Astrocyte (in vitro differentiated cells and primary cell): ENCODE measurements at regions not wholly inside any gene's neighbourhood (a gene's known extent, or its start where the extent isn't known, plus 50 kb on each side); places are given as distances from the start of the nearest gene placed in this dataset.

Experiments
- DNase-seq: peaks from one replicate; pipeline ENCODE4 v3.0.0-alpha.2; 2010; ENCODE audit warnings: low read depth
- FAIRE-seq: peaks from 2 replicates; lab custom pipeline; 2011; peaks lifted over from hg19 to GRCh38; lab: Jason Lieb, UNC
- H2AFZ ChIP-seq: 2 replicates; pipeline ENCODE4 v1.6.0; 2012; ENCODE audit warnings: low read depth, low read length, inconsistent platforms
- H3K27ac ChIP-seq: 2 replicates; pipeline ENCODE4 v1.5.1; 2011; ENCODE audit warnings: low read depth, low read length, inconsistent platforms
- H3K27me3 ChIP-seq: 2 replicates; pipeline ENCODE4 v1.6.0; 2011; ENCODE audit warnings: low read length, inconsistent platforms; ENCODE audit not compliant: insufficient read depth
- H3K36me3 ChIP-seq: 2 replicates; pipeline ENCODE4 v1.5.1; 2011; ENCODE audit warnings: low read length, inconsistent platforms; ENCODE audit not compliant: insufficient read depth
- H3K4me1 ChIP-seq: 2 replicates; pipeline ENCODE4 v1.5.1; 2011; ENCODE audit warnings: low read length, inconsistent platforms; ENCODE audit not compliant: insufficient read depth
- H3K4me2 ChIP-seq: 2 replicates; pipeline ENCODE4 v1.6.0; 2012; ENCODE audit warnings: low read length, inconsistent platforms
- H3K4me3 ChIP-seq: 2 replicates; pipeline ENCODE4 v1.5.1; 2011; ENCODE audit warnings: low read depth, mild to moderate bottlenecking, low read length, inconsistent platforms; ENCODE audit not compliant: insufficient read depth
- H3K79me2 ChIP-seq: 2 replicates; pipeline ENCODE4 v1.6.0; 2012; ENCODE audit warnings: mild to moderate bottlenecking, low read length, inconsistent platforms; ENCODE audit not compliant: insufficient read depth
- H3K9ac ChIP-seq: 2 replicates; pipeline ENCODE4 v1.6.0; 2012; ENCODE audit warnings: mild to moderate bottlenecking, low read length, inconsistent platforms
- H3K9me3 ChIP-seq: 2 replicates; pipeline ENCODE4 v1.5.1; 2012; ENCODE audit warnings: low read depth, mild to moderate bottlenecking, low read length, inconsistent platforms; ENCODE audit not compliant: insufficient read depth
- H4K20me1 ChIP-seq: 2 replicates; pipeline ENCODE4 v1.6.0; 2012; ENCODE audit warnings: low read length, inconsistent platforms; ENCODE audit not compliant: insufficient read depth
- H3K27ac Mint-ChIP-seq: one replicate; pipeline ENCODE4 v1.8.0; 2021; ENCODE audit warnings: mild to moderate bottlenecking, mixed read lengths; ENCODE audit not compliant: unreplicated experiment
- H3K27me3 Mint-ChIP-seq: one replicate; pipeline ENCODE4 v1.8.0; 2021; ENCODE audit warnings: low read depth, mixed read lengths; ENCODE audit not compliant: unreplicated experiment
- H3K36me3 Mint-ChIP-seq: one replicate; pipeline ENCODE4 v1.8.0; 2021; ENCODE audit warnings: low read depth, mixed read lengths; ENCODE audit not compliant: unreplicated experiment
- H3K4me1 Mint-ChIP-seq: one replicate; pipeline ENCODE4 v1.8.0; 2021; ENCODE audit warnings: low read depth, mixed read lengths; ENCODE audit not compliant: unreplicated experiment
- H3K4me3 Mint-ChIP-seq: one replicate; pipeline ENCODE4 v1.8.0; 2021; ENCODE audit warnings: mild to moderate bottlenecking, moderate library complexity, mixed read lengths; ENCODE audit not compliant: unreplicated experiment
- H3K9me3 Mint-ChIP-seq: one replicate; pipeline ENCODE4 v1.8.0; 2021; ENCODE audit warnings: mild to moderate bottlenecking, mixed read lengths; ENCODE audit not compliant: unreplicated experiment
- CTCF ChIP-seq: IDR thresholded peaks from 2 replicates; pipeline ENCODE4 v1.5.1; 2011; ENCODE audit warnings: low read depth, mild to moderate bottlenecking, inconsistent platforms, low read length, moderate library complexity; ENCODE audit not compliant: insufficient read depth
- EZH2 ChIP-seq: IDR thresholded peaks from 2 replicates; pipeline ENCODE4 v1.6.1; 2012; ENCODE audit warnings: mild to moderate bottlenecking, low read length, inconsistent platforms; ENCODE audit not compliant: insufficient read depth

- no peak overlapping the region for H3K4me3 ChIP-seq
- H3K79me2 ChIP-seq, result no peaks in the 10 kb centered on the region
- H2AFZ ChIP-seq, result peak overlapping the region; percentile 0
- no peaks in the 10 kb centered on the region for H3K9me3 ChIP-seq
- H3K27me3 ChIP-seq, result no peaks in the 10 kb centered on the region
- Mint-ChIP-seq H3K4me1 (peaks cover 23% of the 10 kb centered on the region), H3K9me3 (peaks cover 7% of the 10 kb centered on the region), H3K27me3 (no peaks in the 10 kb centered on the region), H3K27ac (no peak overlapping the region), H3K4me3 (no peak overlapping the region), H3K36me3 (no peaks in the 10 kb centered on the region)
- TF ChIP-seq EZH2 (no peak), CTCF (no peak)
- H3K4me2 ChIP-seq, result peak overlapping the region; percentile 12
- H3K9ac ChIP-seq, result no peak overlapping the region
- peaks cover 6% of the 10 kb centered on the region for H3K4me1 ChIP-seq
- FAIRE-seq, result no peak
- H3K27ac ChIP-seq, result no peak overlapping the region
- peak; percentile 66 for DNase-seq
- no peaks in the 10 kb centered on the region for H3K36me3 ChIP-seq
- H4K20me1 ChIP-seq, result no peaks in the 10 kb centered on the region
These were observed 82.0 kb downstream of the MRPL46 start for GRCh38 chr15:88385078-88385700.

GRCh38 chr15:88383354-88383753 is 83.8 kb downstream of the MRPL46 start:
- Mint-ChIP-seq H3K4me3 (no peak overlapping the region), H3K27ac (no peak overlapping the region), H3K27me3 (no peaks in the 10 kb centered on the region), H3K4me1 (peaks cover 21% of the 10 kb centered on the region), H3K36me3 (no peaks in the 10 kb centered on the region), H3K9me3 (peaks cover 5% of the 10 kb centered on the region)
- Histone ChIP-seq H3K27me3 (no peaks in the 10 kb centered on the region), H3K9me3 (no peaks in the 10 kb centered on the region), H2AFZ (no peak overlapping the region), H3K9ac (no peak overlapping the region), H3K4me2 (no peak overlapping the region), H3K4me1 (peaks cover 11% of the 10 kb centered on the region), H3K27ac (no peak overlapping the region), H3K4me3 (no peak overlapping the region), H3K79me2 (no peaks in the 10 kb centered on the region), H3K36me3 (no peaks in the 10 kb centered on the region), H4K20me1 (no peaks in the 10 kb centered on the region)
- no peak for FAIRE-seq
- TF ChIP-seq EZH2 (no peak), CTCF (no peak)
- no peak for DNase-seq

GRCh38 chr15:88382482-88382983 is 84.7 kb downstream of the MRPL46 start:
- Histone ChIP-seq H3K9me3 (no peaks in the 10 kb centered on the region), H3K4me1 (peaks cover 16% of the 10 kb centered on the region), H3K4me3 (no peak overlapping the region), H3K4me2 (peak overlapping the region; percentile 7), H3K9ac (no peak overlapping the region), H3K79me2 (no peaks in the 10 kb centered on the region), H2AFZ (no peak overlapping the region), H4K20me1 (no peaks in the 10 kb centered on the region), H3K36me3 (no peaks in the 10 kb centered on the region), H3K27me3 (no peaks in the 10 kb centered on the region), H3K27ac (no peak overlapping the region)
- Mint-ChIP-seq H3K27me3 (no peaks in the 10 kb centered on the region), H3K4me1 (peaks cover 28% of the 10 kb centered on the region), H3K9me3 (peaks cover 5% of the 10 kb centered on the region), H3K27ac (no peak overlapping the region), H3K4me3 (no peak overlapping the region), H3K36me3 (no peaks in the 10 kb centered on the region)
- DNase-seq (peak; percentile 60), FAIRE-seq (no peak)
- TF ChIP-seq CTCF (no peak), EZH2 (no peak)
